GM21447 (cell line): ENCODE measurements at regions not wholly inside any gene's neighbourhood (a gene's known extent, or its start where the extent isn't known, plus 50 kb on each side); places are given as distances from the start of the nearest gene placed in this dataset.

ENCODE experiments used
- ATAC-seq: cut with Tn5 transposase; IDR thresholded peaks from one replicate; pipeline ENCODE4 v1.9.1; 2021; ENCODE audit not compliant: unreplicated experiment

GRCh38 chr14:97336179-97336578 is 539.0 kb downstream of the VRK1 start:
- no peak for ATAC-seq

GRCh38 chr14:97336816-97337215 is 539.6 kb downstream of the VRK1 start:
- ATAC-seq, result no peak

GRCh38 chr14:97337267-97337666 is 540.1 kb downstream of the VRK1 start:
- no peak for ATAC-seq

- ATAC-seq, result no peak
Measured at GRCh38 chr14:97337670-97338069, 540.5 kb downstream of the VRK1 start.

DNA sequence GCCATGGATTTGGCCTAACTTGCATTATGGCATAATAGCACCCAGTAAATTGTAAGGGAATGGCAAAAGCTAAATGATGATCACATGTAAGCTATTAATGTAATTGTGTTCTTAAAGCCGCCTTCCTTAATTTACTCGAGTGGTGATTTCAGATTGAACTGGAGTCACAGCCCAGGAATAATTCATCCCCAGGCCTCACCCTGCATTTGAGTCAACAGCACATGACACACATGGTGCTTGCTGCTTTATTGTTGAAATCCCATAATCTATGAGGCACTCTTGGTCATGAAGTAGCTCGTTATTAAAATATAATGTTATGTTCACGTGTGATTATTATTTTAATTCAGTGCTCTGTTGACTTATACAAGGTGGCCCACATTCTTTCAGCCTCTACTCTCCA is 547.5 kb downstream of the VRK1 start:
- no peak for ATAC-seq

- ATAC-seq, result no peak
Measured at GRCh38 chr14:97346675-97347074, 549.5 kb downstream of the VRK1 start.

DNA sequence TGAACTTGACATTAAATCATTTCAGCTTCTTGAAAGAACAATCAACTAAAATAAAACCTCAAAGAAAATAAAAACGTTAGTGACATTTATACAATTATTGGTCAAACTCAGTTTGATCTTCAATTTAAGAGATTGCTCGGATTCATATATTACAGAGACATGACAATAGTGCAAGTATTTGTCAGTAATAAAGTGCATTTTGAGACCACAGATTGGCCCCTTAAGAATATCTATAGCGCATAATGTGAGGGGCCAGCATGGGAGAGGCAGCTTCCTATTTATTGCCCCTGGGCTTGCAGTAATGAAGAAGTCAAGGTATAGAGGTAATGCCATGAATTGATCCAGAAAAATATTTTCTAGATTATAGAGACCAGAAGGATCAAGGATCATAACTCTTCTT is 552.3 kb downstream of the VRK1 start:
- ATAC-seq, result no peak

- ATAC-seq, result no peak
Measured at GRCh38 chr14:97349946-97350345, 552.8 kb downstream of the VRK1 start.

- ATAC-seq, result no peak
Measured at GRCh38 chr14:97350415-97350814, 553.2 kb downstream of the VRK1 start.

DNA sequence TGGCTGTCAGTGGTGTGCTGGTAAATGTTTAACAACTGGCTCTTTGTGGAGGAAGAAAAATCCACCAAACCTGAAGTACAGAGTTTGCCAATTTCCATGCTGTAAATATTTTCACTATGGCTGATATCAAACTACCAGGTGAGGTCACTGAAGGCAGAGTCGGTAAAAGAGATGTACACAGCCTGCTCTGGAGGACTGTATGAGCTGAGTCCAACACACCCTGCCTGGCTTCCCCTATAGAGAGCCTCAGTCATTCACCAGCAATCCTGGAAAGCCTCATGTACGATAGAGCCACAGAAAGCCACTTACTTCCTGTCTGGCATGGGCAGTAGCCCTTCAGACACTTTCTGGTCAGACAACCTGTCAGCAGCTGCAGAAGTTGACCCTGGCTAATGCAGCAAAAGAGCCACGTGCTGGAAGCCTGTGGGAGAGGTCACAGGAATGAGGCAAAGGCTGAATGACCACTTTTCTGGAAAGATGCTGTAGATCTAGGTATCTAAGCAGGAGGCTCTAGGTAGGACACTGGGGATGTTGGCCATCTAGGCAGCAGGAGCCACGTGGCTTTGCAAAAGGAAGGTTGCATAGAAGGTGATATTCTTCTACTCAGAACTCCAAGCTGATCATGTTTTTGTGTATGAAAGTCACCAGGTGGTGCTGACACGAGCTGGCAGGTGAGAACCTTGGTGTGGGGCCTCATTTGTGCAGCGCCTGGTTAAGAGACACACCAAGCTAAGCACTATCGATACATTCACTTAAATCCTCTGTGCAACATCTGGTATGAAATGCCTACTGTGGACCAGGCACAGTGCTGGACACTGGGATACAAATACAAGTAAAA is 553.9 kb downstream of the VRK1 start:
- no peak for ATAC-seq

DNA sequence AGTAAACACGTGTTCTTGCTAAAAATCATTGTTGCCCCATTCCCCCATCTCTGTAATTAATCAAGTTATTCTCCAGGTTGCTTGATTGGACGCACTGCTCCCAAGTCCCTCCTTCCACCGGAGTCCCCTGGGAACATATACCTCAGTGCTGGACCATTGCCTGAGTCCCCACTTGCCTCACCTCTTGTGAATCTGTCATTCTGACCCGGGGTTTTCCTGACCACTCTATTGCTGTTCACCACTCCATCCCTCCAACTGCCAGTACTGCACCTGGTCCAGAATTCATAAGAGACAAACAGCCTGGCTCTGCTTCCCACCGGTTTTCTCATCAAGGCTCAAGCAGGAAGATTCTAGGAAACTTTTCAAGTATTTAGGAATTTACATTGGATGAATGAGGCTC is 555.9 kb downstream of the VRK1 start:
- ATAC-seq, result no peak

DNA sequence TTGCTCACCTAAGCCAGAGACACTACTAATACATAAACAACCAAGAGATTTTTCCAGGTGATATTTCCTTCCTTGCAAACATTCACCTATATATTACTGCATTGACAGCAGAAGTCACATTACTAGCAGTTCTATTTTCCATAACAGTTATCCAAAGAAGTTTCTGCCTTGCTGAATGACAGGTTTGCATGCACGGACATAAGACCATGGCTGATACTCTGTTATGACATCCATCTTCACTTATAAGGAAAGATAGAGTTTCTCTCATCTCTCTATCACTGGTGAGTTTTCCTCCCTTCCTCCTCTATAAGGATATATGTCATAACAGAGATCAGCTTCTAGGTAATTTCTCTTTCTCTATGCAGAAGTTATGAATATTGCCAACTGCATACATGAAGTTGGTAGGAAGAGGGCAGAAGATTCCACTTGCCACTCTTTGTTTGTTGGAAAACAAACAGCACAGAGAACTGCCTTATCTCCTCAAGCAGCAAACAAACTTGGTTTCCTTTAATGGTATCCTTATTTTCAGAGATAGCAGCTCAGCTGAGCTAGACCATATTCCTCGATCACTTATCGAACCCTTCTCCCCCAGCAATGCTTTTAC is 557.0 kb downstream of the VRK1 start:
- ATAC-seq, result no peak

- ATAC-seq, result no peak
Measured at GRCh38 chr14:97359341-97359740, 562.2 kb downstream of the VRK1 start.

DNA sequence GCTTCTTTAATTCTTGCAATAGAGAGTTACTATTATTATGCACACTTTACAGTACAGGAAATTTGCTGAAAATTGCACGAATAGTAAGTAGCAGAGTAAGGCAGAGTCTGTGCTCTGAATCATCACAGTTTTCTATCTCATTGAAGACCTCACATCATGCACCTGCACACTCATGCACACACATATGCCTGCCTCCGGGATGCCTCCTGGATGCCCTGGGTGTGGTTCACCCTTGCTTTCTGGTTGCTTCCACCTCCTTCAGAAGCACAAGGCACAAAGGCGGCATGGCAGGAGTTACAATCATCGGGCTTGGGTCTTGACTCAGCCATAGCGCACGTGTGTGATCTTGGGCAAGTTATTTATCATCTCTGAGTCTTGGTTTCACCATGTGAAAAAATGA is 564.0 kb downstream of the VRK1 start:
- no peak for ATAC-seq

DNA sequence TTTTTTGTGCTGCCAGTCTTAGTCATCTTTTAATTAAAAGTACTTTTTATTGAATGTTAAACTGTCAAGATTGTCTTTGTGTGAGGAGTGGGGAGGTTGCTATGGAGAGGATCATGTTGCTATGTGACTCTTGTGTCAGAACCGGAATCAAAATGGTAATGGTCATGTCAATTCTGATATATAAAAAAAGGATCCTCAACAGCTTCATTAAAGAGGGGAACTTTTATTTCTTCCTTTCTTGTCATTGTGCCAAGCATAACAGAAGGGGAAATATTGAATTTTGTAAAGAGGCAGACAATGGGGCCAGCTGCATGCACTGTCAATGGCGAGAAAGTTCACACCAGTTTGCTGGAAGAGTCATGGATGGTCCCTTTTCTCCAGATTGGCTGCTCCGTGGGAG is 564.8 kb downstream of the VRK1 start:
- ATAC-seq, result no peak

GRCh38 chr14:97366400-97366799 is 569.2 kb downstream of the VRK1 start:
- no peak for ATAC-seq

- ATAC-seq, result no peak
Measured at GRCh38 chr14:97367278-97367677, 570.1 kb downstream of the VRK1 start.

- no peak for ATAC-seq
Measured at GRCh38 chr14:97368049-97368448, 570.9 kb downstream of the VRK1 start.

DNA sequence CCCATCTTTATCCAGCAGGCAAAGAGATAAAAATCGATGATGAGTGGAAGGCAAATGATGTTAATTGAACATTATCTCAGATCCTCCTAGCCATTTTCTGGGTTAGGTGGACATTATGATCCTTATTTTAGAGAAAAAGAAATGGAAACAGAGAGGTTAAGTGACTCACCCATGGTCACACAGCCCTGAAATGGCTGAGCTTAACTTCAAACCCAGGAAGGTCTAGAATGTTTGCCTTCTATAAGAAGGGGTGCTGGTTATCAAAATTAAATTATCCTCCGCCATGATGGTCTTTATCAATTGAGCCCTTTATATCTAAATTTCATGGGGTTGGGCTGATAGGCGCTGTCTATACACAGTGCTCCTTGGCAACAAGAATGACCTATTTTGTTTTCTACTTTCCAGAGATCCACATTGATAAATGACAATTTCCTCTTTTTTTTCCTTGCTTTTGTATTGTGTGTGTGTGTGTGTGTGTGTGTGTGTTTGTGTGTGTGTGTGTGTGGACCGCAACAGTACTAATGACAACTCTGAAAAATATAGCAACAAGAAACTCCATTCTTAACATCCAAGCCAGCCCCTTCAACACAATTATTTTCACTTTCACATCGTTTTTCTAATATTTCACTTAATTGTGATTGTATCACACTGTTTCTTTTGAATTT is 571.9 kb downstream of the VRK1 start:
- no peak for ATAC-seq

GRCh38 chr14:97369901-97370300 is 572.7 kb downstream of the VRK1 start:
- no peak for ATAC-seq

- ATAC-seq, result no peak
Measured at GRCh38 chr14:97376310-97376709, 579.1 kb downstream of the VRK1 start.

- no peak for ATAC-seq
Measured at GRCh38 chr14:97377550-97377949, 580.4 kb downstream of the VRK1 start.
